GM21447 (cell line): ENCODE measurements at regions not wholly inside any gene's neighbourhood (a gene's known extent, or its start where the extent isn't known, plus 50 kb on each side); places are given as distances from the start of the nearest gene placed in this dataset.

Experiments used
- ATAC-seq: cut with Tn5 transposase; IDR thresholded peaks from one replicate; pipeline ENCODE4 v1.9.1; 2021; ENCODE audit not compliant: unreplicated experiment

GRCh38 chrX:134747006-134747405, 50.0 kb downstream of the PABIR2 start:
- ATAC-seq = no peak

- ATAC-seq = no peak
These were observed 50.6 kb downstream of the PABIR2 start for GRCh38 chrX:134746410-134746785.

- no peak for ATAC-seq
These were observed 51.2 kb downstream of the PABIR2 start for GRCh38 chrX:134745636-134746409.

- no peak for ATAC-seq
These were observed 53.9 kb downstream of the PABIR2 start for GRCh38 chrX:134743091-134743490.

GRCh38 chrX:134742573-134742972, 54.4 kb downstream of the PABIR2 start:
- no peak for ATAC-seq

GRCh38 chrX:134741746-134742145, 55.3 kb downstream of the PABIR2 start:
- ATAC-seq = no peak

- no peak for ATAC-seq
These were observed 57.8 kb downstream of the PABIR2 start for GRCh38 chrX:134738986-134739740.

- ATAC-seq = no peak
These were observed 58.6 kb downstream of the PABIR2 start for GRCh38 chrX:134738445-134738844.

- ATAC-seq = no peak
These were observed 59.2 kb downstream of the PABIR2 start for GRCh38 chrX:134737721-134738369.

GRCh38 chrX:134737061-134737460, 59.9 kb downstream of the PABIR2 start:
- ATAC-seq = no peak

GRCh38 chrX:134736356-134736755, 60.6 kb downstream of the PABIR2 start:
- ATAC-seq = no peak

GRCh38 chrX:134735015-134735414, 62.0 kb downstream of the PABIR2 start:
- no peak for ATAC-seq

GRCh38 chrX:134734466-134734952, 62.5 kb downstream of the PABIR2 start:
- ATAC-seq = no peak

GRCh38 chrX:134733591-134733990, 63.4 kb downstream of the PABIR2 start:
- no peak for ATAC-seq

- no peak for ATAC-seq
These were observed 64.3 kb downstream of the PABIR2 start for GRCh38 chrX:134732676-134733075.

GRCh38 chrX:134732152-134732551, 64.9 kb downstream of the PABIR2 start:
- no peak for ATAC-seq

- no peak for ATAC-seq
These were observed 69.1 kb upstream of the PLAC1 start for GRCh38 chrX:134727363-134727762.

- no peak for ATAC-seq
These were observed 66.9 kb upstream of the PLAC1 start for GRCh38 chrX:134725103-134725690.

- ATAC-seq = no peak
These were observed 63.7 kb upstream of the PLAC1 start for GRCh38 chrX:134721766-134722532.

GRCh38 chrX:134718966-134719317, 60.7 kb upstream of the PLAC1 start:
- ATAC-seq = peak; percentile 81
